ENCODE measurements at regions not wholly inside any gene's neighbourhood (a gene's known extent, or its start where the extent isn't known, plus 50 kb on each side); places are given as distances from the start of the nearest gene placed in this dataset. TPM values are rescaled to one million over a fixed set of nuclear protein-coding genes. Genes with fewer than 3 reads are reported as not detected.

- no peak overlapping the region for H3K4me2 ChIP-seq
- no peaks in the 10 kb centered on the region for H3K36me3 ChIP-seq
- no peaks in the 10 kb centered on the region for H3K27me3 ChIP-seq
- no peak for DNase-seq (ENCODE audit: low spot score)
- H3K9ac ChIP-seq, result no peak overlapping the region
- no peaks in the 10 kb centered on the region for H3F3A ChIP-seq (ENCODE audit: low read depth)
- H3K36me3 Mint-ChIP-seq, result no peaks in the 10 kb centered on the region
- no peaks in the 10 kb centered on the region for H3K4me1 ChIP-seq
- no peak overlapping the region for H3K27ac ChIP-seq
- TF ChIP-seq EZH2 (IDR thresholded peaks at IDR 0.05) (no peak), EZH2phosphoT487 (IDR thresholded peaks at IDR 0.05) (no peak), CTCF (IDR thresholded peaks at IDR 0.05) (no peak)
- H2AFZ ChIP-seq (replicated peaks), result no peak overlapping the region
- H3K9me3 Mint-ChIP-seq, result no peaks in the 10 kb centered on the region
- no peaks in the 10 kb centered on the region for H3K79me2 ChIP-seq (ENCODE audit: low read depth)
- no peak overlapping the region for H3K27ac Mint-ChIP-seq
- H4K20me1 ChIP-seq (ENCODE audit: low read depth), result no peaks in the 10 kb centered on the region
- H3K4me1 Mint-ChIP-seq, result no peaks in the 10 kb centered on the region
- H3K9me3 ChIP-seq (ENCODE audit: low read depth), result no peaks in the 10 kb centered on the region
- no peak overlapping the region for H3K4me3 ChIP-seq
- no peak overlapping the region for H3K4me3 Mint-ChIP-seq
- no peaks in the 10 kb centered on the region for H3K27me3 Mint-ChIP-seq (ENCODE audit: insufficient read depth, low read depth)
Observed at GRCh38 chr6:62338477-62338876, 52.5 kb upstream of the KHDRBS2 start.

Small RNA genes lying in the stretch of these regions (small RNA-seq; reads per million reads assigned to genes)
- gene AL355375.2, result not detected
